Naive thymus-derived CD4-positive, alpha-beta T cell (primary cell): ENCODE measurements at regions not wholly inside any gene's neighbourhood (a gene's known extent, or its start where the extent isn't known, plus 50 kb on each side); places are given as distances from the start of the nearest gene placed in this dataset.

Experiments
- ATAC-seq: fragments of 150-1000 bp; cut with Tn5 transposase; 2 replicates; pipeline ENCODE4 v1.10.0; 2021; ENCODE audit warnings: mild to moderate bottlenecking, moderate library complexity
- CTCF ChIA-PET: fragments of 350-600 bp; sonication (Branson Sonifier 250); formaldehyde crosslinking; loops from one replicate; lab custom pipeline; 2021; ENCODE audit warnings: antibody characterized with exemption; lab: Charles Lee
- POLR2A ChIA-PET: fragments of 350-600 bp; sonication (Branson Sonifier 250); formaldehyde crosslinking; loops from one replicate; lab custom pipeline; 2021; ENCODE audit warnings: antibody characterized with exemption, inconsistent platforms; lab: Charles Lee
- DNase-seq, 9 donors: peaks; one replicate each; pipeline versions ENCODE4 v3.0.0 to v3.0.0-alpha.2; 2020 to 2022; ENCODE audit warnings: mixed read lengths in 1 of 9
- H3K27ac ChIP-seq: one replicate; pipeline ENCODE4 v1.7.0; 2013; ENCODE audit warnings: mild to moderate bottlenecking, low read depth, low read length, moderate library complexity
- H3K27me3 ChIP-seq, 2 donors: one replicate each; pipeline ENCODE4 v1.7.0; 2013; ENCODE audit warnings: low read length in 2 of 2, mild to moderate bottlenecking in 2 of 2, moderate library complexity in 2 of 2; ENCODE audit not compliant: control insufficient read depth in 2 of 2, insufficient read depth in 2 of 2
- H3K36me3 ChIP-seq, 3 experiments: 1 replicate in 2 of 3; 2 replicates in 1 of 3; pipeline ENCODE4 v1.7.0; 2013; ENCODE audit warnings: low read length in 3 of 3, mild to moderate bottlenecking in 3 of 3, moderate library complexity in 1 of 3; ENCODE audit not compliant: insufficient read depth in 3 of 3, control insufficient read depth in 2 of 3
- H3K4me1 ChIP-seq, 2 donors: one replicate each; pipeline ENCODE4 v1.7.0; 2013; ENCODE audit warnings: low read length in 2 of 2, mild to moderate bottlenecking in 2 of 2, moderate library complexity in 1 of 2; ENCODE audit not compliant: control insufficient read depth in 2 of 2, insufficient read depth in 2 of 2
- H3K4me3 ChIP-seq: 2 replicates; pipeline ENCODE4 v1.7.0; 2013; ENCODE audit warnings: mild to moderate bottlenecking, low read length
- H3K9me3 ChIP-seq, 3 experiments: 1 replicate in 2 of 3; 2 replicates in 1 of 3; pipeline ENCODE4 v1.7.0; 2013; ENCODE audit warnings: low read length in 3 of 3; ENCODE audit not compliant: control insufficient read depth in 2 of 3
- H3K27ac Mint-ChIP-seq, 9 donors: one replicate each; pipeline ENCODE4 v1.8.0; 2020 to 2022; ENCODE audit warnings: mixed read lengths in 9 of 9, mild to moderate bottlenecking in 8 of 9, moderate library complexity in 5 of 9, inconsistent platforms in 2 of 9
- H3K27me3 Mint-ChIP-seq, 5 donors: one replicate each; pipeline ENCODE4 v1.8.0; 2021 to 2022; ENCODE audit warnings: mixed read lengths in 5 of 5, mild to moderate bottlenecking in 1 of 5
- H3K36me3 Mint-ChIP-seq, 5 donors: one replicate each; pipeline ENCODE4 v1.8.0; 2020 to 2022; ENCODE audit warnings: mixed read lengths in 5 of 5, mild to moderate bottlenecking in 3 of 5, inconsistent platforms in 1 of 5
- H3K4me1 Mint-ChIP-seq, 7 donors: one replicate each; pipeline ENCODE4 v1.8.0; 2020 to 2022; ENCODE audit warnings: mixed read lengths in 7 of 7, mild to moderate bottlenecking in 3 of 7, inconsistent platforms in 1 of 7
- H3K4me3 Mint-ChIP-seq, 10 donors: one replicate each; pipeline ENCODE4 v1.8.0; 2020 to 2022; ENCODE audit warnings: mild to moderate bottlenecking in 10 of 10, mixed read lengths in 10 of 10, moderate library complexity in 6 of 10, inconsistent platforms in 2 of 10
- H3K9me3 Mint-ChIP-seq, 11 donors: one replicate each; pipeline ENCODE4 v1.8.0; 2020 to 2022; ENCODE audit warnings: mixed read lengths in 11 of 11, mild to moderate bottlenecking in 4 of 11, inconsistent platforms in 1 of 11, moderate library complexity in 1 of 11
- intact Hi-C, 2 donors: fragments of 100-400 bp; cut with micrococcal nuclease; formaldehyde crosslinking; loops; one replicate each; pipeline ENCODE4 v1.15.1; 2023

GRCh38 chr4:60656171-60656570 is 544.0 kb upstream of the ADGRL3 start:
- Histone ChIP-seq H3K4me1 (no peaks in the 10 kb centered on the region), H3K27ac (no peak overlapping the region), H3K4me3 (no peak overlapping the region), H3K27me3 (no peaks in the 10 kb centered on the region), H3K9me3 (no peaks in the 10 kb centered on the region), H3K36me3 (no peaks in the 10 kb centered on the region)
- peaks cover 3 to 14% (median 7%) of the 10 kb centered on the region in 11 donors for H3K9me3 Mint-ChIP-seq
- intact Hi-C loops, result no loop called here
- no peak overlapping the region for H3K4me3 Mint-ChIP-seq
- ATAC-seq (no peak), DNase-seq (no peak)
- no peaks in the 10 kb centered on the region for H3K36me3 Mint-ChIP-seq
- H3K27me3 Mint-ChIP-seq, result no peaks in the 10 kb centered on the region
- ChIA-PET POLR2A (no interaction called here), CTCF (no interaction called here)
- H3K27ac Mint-ChIP-seq, result no peak overlapping the region
- H3K4me1 Mint-ChIP-seq, result no peaks in the 10 kb centered on the region

GRCh38 chr4:60657041-60657440 is 543.1 kb upstream of the ADGRL3 start:
- ChIA-PET POLR2A (no interaction called here), CTCF (no interaction called here)
- no peak overlapping the region for H3K4me3 ChIP-seq
- H3K9me3 Mint-ChIP-seq, result peaks cover 3 to 14% (median 9%) of the 10 kb centered on the region in 11 donors
- H3K27ac Mint-ChIP-seq, result no peak overlapping the region
- DNase-seq, result no peak
- H3K9me3 ChIP-seq, result no peaks in the 10 kb centered on the region
- intact Hi-C loops, result no loop called here
- H3K27me3 ChIP-seq, result no peaks in the 10 kb centered on the region
- H3K36me3 Mint-ChIP-seq, result no peaks in the 10 kb centered on the region
- no peak overlapping the region for H3K4me3 Mint-ChIP-seq
- H3K36me3 ChIP-seq, result no peaks in the 10 kb centered on the region
- H3K4me1 ChIP-seq, result no peaks in the 10 kb centered on the region
- ATAC-seq, result no peak
- no peak overlapping the region for H3K27ac ChIP-seq
- H3K27me3 Mint-ChIP-seq, result no peaks in the 10 kb centered on the region
- H3K4me1 Mint-ChIP-seq, result no peaks in the 10 kb centered on the region

- Mint-ChIP-seq H3K9me3 (peaks cover 3 to 13% (median 9%) of the 10 kb centered on the region in 11 donors), H3K4me1 (no peaks in the 10 kb centered on the region), H3K4me3 (no peak overlapping the region), H3K27me3 (no peaks in the 10 kb centered on the region), H3K36me3 (no peaks in the 10 kb centered on the region), H3K27ac (no peak overlapping the region)
- H3K27ac ChIP-seq, result no peak overlapping the region
- ChIA-PET POLR2A (no interaction called here), CTCF (no interaction called here)
- no peak for DNase-seq
- ATAC-seq, result no peak
- H3K27me3 ChIP-seq, result no peaks in the 10 kb centered on the region
- no peaks in the 10 kb centered on the region for H3K9me3 ChIP-seq
- no peaks in the 10 kb centered on the region for H3K4me1 ChIP-seq
- H3K4me3 ChIP-seq, result no peak overlapping the region
- H3K36me3 ChIP-seq, result no peaks in the 10 kb centered on the region
- intact Hi-C loops, result no loop called here
Observed at GRCh38 chr4:60657807-60658206, 542.3 kb upstream of the ADGRL3 start.

GRCh38 chr4:60663769-60664168 is 536.4 kb upstream of the ADGRL3 start:
- no peak overlapping the region for H3K4me3 Mint-ChIP-seq
- CTCF ChIA-PET, result no interaction called here
- peaks cover 0 to 7% (median 3%) of the 10 kb centered on the region in 11 donors for H3K9me3 Mint-ChIP-seq
- no peaks in the 10 kb centered on the region for H3K36me3 ChIP-seq
- no peaks in the 10 kb centered on the region for H3K27me3 Mint-ChIP-seq
- H3K27me3 ChIP-seq, result no peaks in the 10 kb centered on the region
- POLR2A ChIA-PET, result no interaction called here
- H3K36me3 Mint-ChIP-seq, result no peaks in the 10 kb centered on the region
- intact Hi-C loops, result no loop called here
- DNase-seq (no peak), ATAC-seq (no peak)
- H3K27ac Mint-ChIP-seq, result no peak overlapping the region
- H3K9me3 ChIP-seq, result no peaks in the 10 kb centered on the region
- no peaks in the 10 kb centered on the region for H3K4me1 Mint-ChIP-seq
- no peak overlapping the region for H3K4me3 ChIP-seq
- H3K27ac ChIP-seq, result no peak overlapping the region
- no peaks in the 10 kb centered on the region for H3K4me1 ChIP-seq

- no peaks in the 10 kb centered on the region for H3K36me3 ChIP-seq
- no peak overlapping the region for H3K27ac Mint-ChIP-seq
- ATAC-seq, result no peak
- intact Hi-C loops, result no loop called here
- no peak overlapping the region for H3K4me3 ChIP-seq
- POLR2A ChIA-PET, result no interaction called here
- H3K27me3 ChIP-seq, result no peaks in the 10 kb centered on the region
- peaks cover 0 to 10% (median 5%) of the 10 kb centered on the region in 11 donors for H3K9me3 Mint-ChIP-seq
- H3K4me1 ChIP-seq, result no peaks in the 10 kb centered on the region
- no peak overlapping the region for H3K27ac ChIP-seq
- no peaks in the 10 kb centered on the region for H3K4me1 Mint-ChIP-seq
- H3K9me3 ChIP-seq, result no peaks in the 10 kb centered on the region
- no peak overlapping the region for H3K4me3 Mint-ChIP-seq
- H3K36me3 Mint-ChIP-seq, result no peaks in the 10 kb centered on the region
- H3K27me3 Mint-ChIP-seq, result no peaks in the 10 kb centered on the region
- DNase-seq, result no peak
- CTCF ChIA-PET, result no interaction called here
Observed at GRCh38 chr4:60682901-60683300, 517.2 kb upstream of the ADGRL3 start.

GRCh38 chr4:60683357-60683756 is 516.8 kb upstream of the ADGRL3 start:
- Histone ChIP-seq H3K27ac (no peak overlapping the region), H3K4me1 (no peaks in the 10 kb centered on the region), H3K36me3 (no peaks in the 10 kb centered on the region), H3K9me3 (no peaks in the 10 kb centered on the region), H3K27me3 (no peaks in the 10 kb centered on the region), H3K4me3 (no peak overlapping the region)
- no peak for DNase-seq
- intact Hi-C loops, result no loop called here
- no peaks in the 10 kb centered on the region for H3K36me3 Mint-ChIP-seq
- no peaks in the 10 kb centered on the region for H3K27me3 Mint-ChIP-seq
- ChIA-PET POLR2A (no interaction called here), CTCF (no interaction called here)
- no peak for ATAC-seq
- H3K4me1 Mint-ChIP-seq, result no peaks in the 10 kb centered on the region
- H3K27ac Mint-ChIP-seq, result no peak overlapping the region
- no peak overlapping the region for H3K4me3 Mint-ChIP-seq
- peaks cover 0 to 10% (median 5%) of the 10 kb centered on the region in 11 donors for H3K9me3 Mint-ChIP-seq

GRCh38 chr4:60683973-60684372 is 516.2 kb upstream of the ADGRL3 start:
- no peaks in the 10 kb centered on the region for H3K9me3 ChIP-seq
- Mint-ChIP-seq H3K27me3 (no peaks in the 10 kb centered on the region), H3K4me3 (no peak overlapping the region), H3K9me3 (peaks cover 1 to 9% (median 6%) of the 10 kb centered on the region in 11 donors), H3K27ac (no peak overlapping the region), H3K36me3 (no peaks in the 10 kb centered on the region), H3K4me1 (no peaks in the 10 kb centered on the region)
- no peak for ATAC-seq
- ChIA-PET CTCF (no interaction called here), POLR2A (no interaction called here)
- H3K27ac ChIP-seq, result no peak overlapping the region
- H3K27me3 ChIP-seq, result no peaks in the 10 kb centered on the region
- H3K4me3 ChIP-seq, result no peak overlapping the region
- no peak for DNase-seq
- intact Hi-C loops, result no loop called here
- no peaks in the 10 kb centered on the region for H3K4me1 ChIP-seq
- H3K36me3 ChIP-seq, result no peaks in the 10 kb centered on the region
